ENCODE measurements at regions not wholly inside any gene's neighbourhood (a gene's known extent, or its start where the extent isn't known, plus 50 kb on each side); places are given as distances from the start of the nearest gene placed in this dataset.
A peak's percentile ranks its signal among the peaks of the same experiment; 100 is the strongest.

DNA sequence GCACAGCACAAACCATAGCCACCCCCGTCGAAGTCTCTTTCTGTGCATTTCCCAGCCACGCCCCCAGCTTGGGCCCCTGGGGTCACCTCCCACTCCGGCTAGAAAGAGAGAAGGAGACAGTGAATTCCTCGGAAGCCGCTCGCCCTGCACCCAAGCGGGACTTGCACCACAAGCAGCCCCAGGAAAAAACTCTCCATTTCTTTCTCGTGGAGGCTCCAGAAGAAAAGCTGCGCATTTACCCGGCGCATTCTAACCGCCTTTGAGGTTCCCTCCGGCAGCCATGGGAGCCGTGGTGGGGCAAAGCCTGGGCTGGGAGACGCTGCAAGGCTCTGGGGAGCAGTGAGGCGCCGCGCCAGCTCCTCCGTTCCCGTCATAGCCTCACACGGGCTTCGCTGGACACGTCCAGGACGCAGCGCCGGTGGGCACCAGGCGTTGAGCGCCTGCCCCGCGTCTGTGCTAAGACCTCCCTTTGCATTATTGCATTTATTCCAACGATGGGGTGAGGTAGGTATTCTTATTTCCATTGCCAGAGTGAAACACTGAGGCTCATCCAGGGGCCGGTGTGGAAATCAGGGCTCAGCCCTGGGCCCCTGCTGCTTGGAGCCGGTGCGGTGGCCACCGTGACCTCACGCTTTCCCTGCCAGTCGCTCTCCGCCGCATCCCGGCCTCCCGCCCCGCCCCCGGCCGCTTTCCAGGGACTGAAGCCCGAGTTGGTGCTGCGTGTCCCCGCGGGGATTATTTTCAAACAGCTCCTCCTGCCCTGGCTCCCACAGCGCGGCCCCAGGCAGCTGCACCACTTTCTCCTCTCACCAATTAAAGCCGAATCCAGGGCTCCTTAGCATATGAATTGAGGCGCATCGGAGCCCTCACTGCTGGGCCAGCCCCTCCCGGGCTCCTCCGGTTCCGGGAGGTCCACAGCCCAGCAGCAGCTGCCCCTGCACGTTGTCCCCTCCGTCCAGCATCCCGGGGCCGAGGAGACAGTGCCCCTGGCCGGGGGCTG, 148.3 kb upstream of the AFDN start:
- Histone ChIP-seq H3K27ac (ENCODE audit: low read length) (no peak overlapping the region), H3K9me3 (ENCODE audit: control insufficient read depth in 1 of 2, low read length in 2 of 2) (no peaks in the 10 kb centered on the region), H3K27me3 (ENCODE audit: low read depth, low read length) (no peaks in the 10 kb centered on the region), H3K4me3 (ENCODE audit: low read depth in 1 of 2, low read length in 2 of 2) (peak overlapping the region; percentile 42 to 56), H3K36me3 (ENCODE audit: control insufficient read depth in 1 of 2, insufficient read depth in 2 of 2, low read length in 2 of 2) (no peaks in the 10 kb centered on the region), H3K4me1 (ENCODE audit: control insufficient read depth in 1 of 2, insufficient read depth in 2 of 2, low read length in 2 of 2) (peaks cover 0 to 21% of the 10 kb centered on the region in 2 donors)

DNA sequence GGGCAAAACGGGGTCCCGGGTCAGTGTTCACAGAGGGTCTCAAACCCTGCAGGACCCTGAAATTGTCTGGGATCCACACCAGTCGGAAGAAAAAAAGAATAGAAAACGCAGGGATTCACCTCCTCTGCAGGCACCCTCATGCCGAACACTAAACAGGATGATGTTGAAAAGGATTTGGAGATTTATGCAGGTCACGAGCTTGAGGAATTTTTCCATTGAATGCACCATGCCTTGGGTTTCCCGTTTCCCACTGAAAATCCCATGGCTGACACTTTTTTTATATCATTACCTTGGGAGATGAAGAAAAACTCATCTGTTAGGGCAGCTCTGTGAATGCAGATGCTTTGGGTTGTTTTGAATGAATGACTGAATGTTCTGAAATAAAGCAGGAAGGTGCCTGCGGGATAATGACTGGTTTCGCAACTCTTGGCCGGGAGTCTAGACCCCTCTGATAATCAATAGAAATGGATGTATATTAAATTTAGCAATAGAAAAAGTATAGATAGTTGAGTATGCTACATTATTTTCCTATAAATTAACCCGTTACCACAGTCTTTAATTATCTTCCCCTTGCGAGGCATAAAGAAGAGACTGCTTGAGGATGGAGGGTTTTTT, 147.5 kb upstream of the AFDN start:
- H3K4me3 ChIP-seq (ENCODE audit: low read depth in 1 of 2, low read length in 2 of 2) = peak overlapping the region in 1 of 2 donors; percentile 56
- no peaks in the 10 kb centered on the region for H3K9me3 ChIP-seq (ENCODE audit: control insufficient read depth in 1 of 2, low read length in 2 of 2)
- H3K36me3 ChIP-seq (ENCODE audit: control insufficient read depth in 1 of 2, insufficient read depth in 2 of 2, low read length in 2 of 2) = no peaks in the 10 kb centered on the region
- H3K27me3 ChIP-seq (ENCODE audit: low read depth, low read length) = no peaks in the 10 kb centered on the region
- H3K4me1 ChIP-seq (ENCODE audit: control insufficient read depth in 1 of 2, insufficient read depth in 2 of 2, low read length in 2 of 2) = peaks cover 0 to 24% of the 10 kb centered on the region in 2 donors
- H3K27ac ChIP-seq (ENCODE audit: low read length) = no peak overlapping the region

DNA sequence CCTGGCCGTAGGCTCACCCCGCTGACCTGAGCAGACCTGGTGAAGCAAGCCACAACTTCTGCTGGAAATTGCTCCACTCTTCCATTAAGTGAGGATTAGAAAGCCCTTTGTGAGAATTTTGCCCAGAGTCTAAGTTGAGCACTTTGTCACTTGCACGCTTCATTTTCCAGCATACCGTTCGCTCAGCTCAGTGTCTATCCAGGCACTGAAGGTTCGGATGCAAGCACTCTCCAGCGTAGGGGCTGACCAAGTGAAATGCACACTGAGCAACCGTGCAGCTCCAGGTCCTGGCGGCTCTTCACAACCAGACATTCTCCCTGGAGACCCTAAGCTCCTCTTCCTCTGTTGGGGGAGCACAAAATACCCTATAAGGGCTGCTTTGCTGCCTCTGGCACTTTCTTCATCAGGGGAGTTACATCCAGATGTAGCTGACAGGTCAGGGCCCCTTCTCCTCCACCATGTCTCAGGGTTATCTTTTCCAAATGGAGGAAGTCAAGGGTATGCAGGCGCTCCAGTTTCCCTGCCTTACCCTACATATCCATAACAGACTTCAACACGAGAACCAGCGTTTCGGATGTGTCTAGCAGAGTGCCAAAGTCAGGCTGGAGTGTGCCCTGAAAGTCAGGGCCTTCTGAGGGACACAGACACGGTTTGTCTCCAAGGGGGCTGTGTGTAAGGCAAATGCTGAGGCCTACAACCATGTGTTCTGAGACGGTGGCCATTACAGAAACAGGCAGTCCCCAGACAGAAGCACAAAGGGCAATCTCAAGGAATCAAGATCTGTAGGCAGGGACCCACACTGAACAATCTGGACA, 146.7 kb upstream of the AFDN start:
- no peaks in the 10 kb centered on the region for H3K27me3 ChIP-seq (ENCODE audit: low read depth, low read length)
- no peak overlapping the region for H3K4me3 ChIP-seq (ENCODE audit: low read depth in 1 of 2, low read length in 2 of 2)
- peaks cover 0 to 24% of the 10 kb centered on the region in 2 donors for H3K4me1 ChIP-seq (ENCODE audit: control insufficient read depth in 1 of 2, insufficient read depth in 2 of 2, low read length in 2 of 2)
- no peak overlapping the region for H3K27ac ChIP-seq (ENCODE audit: low read length)
- H3K9me3 ChIP-seq (ENCODE audit: control insufficient read depth in 1 of 2, low read length in 2 of 2) = no peaks in the 10 kb centered on the region
- H3K36me3 ChIP-seq (ENCODE audit: control insufficient read depth in 1 of 2, insufficient read depth in 2 of 2, low read length in 2 of 2) = no peaks in the 10 kb centered on the region

DNA sequence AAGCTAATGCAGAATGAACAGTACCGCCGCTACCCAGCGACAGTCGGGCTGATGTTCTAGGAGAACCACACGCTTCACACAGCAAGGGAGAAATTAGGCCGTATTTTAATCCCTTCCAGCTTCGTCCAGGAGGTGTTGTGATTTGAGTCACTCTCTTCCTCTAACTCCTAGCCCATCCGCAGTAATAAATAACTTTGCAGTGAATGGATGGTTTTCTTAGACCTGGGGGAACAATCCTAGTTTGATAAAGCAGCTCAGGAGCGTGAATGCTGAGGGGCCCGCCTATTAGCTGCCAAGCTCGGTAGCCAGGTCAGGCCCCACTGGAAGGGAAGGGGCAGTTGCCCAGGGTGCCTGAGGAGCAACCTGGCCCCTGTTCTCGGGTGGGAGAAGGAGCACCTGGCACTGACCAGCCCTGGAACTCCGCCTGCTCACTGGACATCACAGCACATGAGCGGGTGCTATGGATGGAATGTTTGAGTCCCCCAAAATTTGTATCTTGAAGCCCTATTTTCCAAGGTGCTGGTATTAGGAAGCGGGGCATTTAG, 146.0 kb upstream of the AFDN start:
- H3K4me3 ChIP-seq (ENCODE audit: low read depth in 1 of 2, low read length in 2 of 2) = no peak overlapping the region
- H3K9me3 ChIP-seq (ENCODE audit: control insufficient read depth in 1 of 2, low read length in 2 of 2) = no peaks in the 10 kb centered on the region
- no peak overlapping the region for H3K27ac ChIP-seq (ENCODE audit: low read length)
- no peaks in the 10 kb centered on the region for H3K27me3 ChIP-seq (ENCODE audit: low read depth, low read length)
- H3K36me3 ChIP-seq (ENCODE audit: control insufficient read depth in 1 of 2, insufficient read depth in 2 of 2, low read length in 2 of 2) = no peaks in the 10 kb centered on the region
- peaks cover 0 to 23% of the 10 kb centered on the region in 2 donors for H3K4me1 ChIP-seq (ENCODE audit: control insufficient read depth in 1 of 2, insufficient read depth in 2 of 2, low read length in 2 of 2)

DNA sequence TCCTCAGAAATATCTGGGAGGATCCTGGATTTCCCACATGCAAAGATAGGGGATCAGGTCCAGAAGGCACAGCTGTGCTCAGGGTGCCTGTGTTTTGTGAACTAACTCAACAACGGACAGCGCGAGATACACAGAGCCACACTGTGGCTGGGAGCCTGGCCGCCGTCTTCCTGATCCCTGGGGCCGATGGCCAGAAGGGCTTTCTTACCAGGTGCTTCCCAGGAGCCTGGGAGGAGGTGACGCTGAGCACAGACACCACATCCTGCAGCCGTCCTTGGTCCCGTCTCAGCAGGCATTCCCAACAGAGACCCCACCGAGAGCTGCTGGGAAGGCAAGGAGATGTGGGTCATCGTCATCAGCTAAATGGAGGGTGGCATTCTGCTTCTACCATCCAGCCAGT, 144.6 kb upstream of the AFDN start:
- no peak overlapping the region for H3K27ac ChIP-seq (ENCODE audit: low read length)
- no peaks in the 10 kb centered on the region for H3K27me3 ChIP-seq (ENCODE audit: low read depth, low read length)
- H3K9me3 ChIP-seq (ENCODE audit: control insufficient read depth in 1 of 2, low read length in 2 of 2) = no peaks in the 10 kb centered on the region
- peaks cover 0 to 11% of the 10 kb centered on the region in 2 donors for H3K4me1 ChIP-seq (ENCODE audit: control insufficient read depth in 1 of 2, insufficient read depth in 2 of 2, low read length in 2 of 2)
- H3K36me3 ChIP-seq (ENCODE audit: control insufficient read depth in 1 of 2, insufficient read depth in 2 of 2, low read length in 2 of 2) = no peaks in the 10 kb centered on the region
- H3K4me3 ChIP-seq (ENCODE audit: low read depth in 1 of 2, low read length in 2 of 2) = no peak overlapping the region

DNA sequence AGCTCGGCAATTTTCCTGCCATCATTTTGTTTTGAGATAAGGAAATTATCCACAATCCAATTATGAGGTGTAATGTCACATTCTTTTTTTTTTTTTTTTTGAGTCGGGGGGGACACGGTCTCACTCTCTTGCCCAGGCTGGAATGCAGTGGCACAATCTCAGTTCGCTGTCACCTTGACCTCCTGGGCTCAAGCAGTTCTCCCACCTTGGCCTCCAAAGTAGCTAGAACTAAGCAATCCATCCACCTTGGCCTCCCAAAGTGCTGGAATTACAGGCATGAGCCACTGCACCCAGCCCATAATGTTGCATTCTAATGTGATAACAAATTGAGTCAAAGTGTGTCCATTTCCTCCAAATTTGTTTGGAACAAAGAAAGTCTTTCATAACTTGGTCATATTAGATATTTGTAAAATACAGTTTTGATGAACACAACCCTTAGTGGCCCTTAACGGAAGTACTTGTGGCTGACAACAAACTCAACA, 144.1 kb upstream of the AFDN start:
- Histone ChIP-seq H3K27ac (ENCODE audit: low read length) (no peak overlapping the region), H3K4me3 (ENCODE audit: low read depth in 1 of 2, low read length in 2 of 2) (no peak overlapping the region), H3K9me3 (ENCODE audit: control insufficient read depth in 1 of 2, low read length in 2 of 2) (no peaks in the 10 kb centered on the region), H3K36me3 (ENCODE audit: control insufficient read depth in 1 of 2, insufficient read depth in 2 of 2, low read length in 2 of 2) (no peaks in the 10 kb centered on the region), H3K27me3 (ENCODE audit: low read depth, low read length) (no peaks in the 10 kb centered on the region), H3K4me1 (ENCODE audit: control insufficient read depth in 1 of 2, insufficient read depth in 2 of 2, low read length in 2 of 2) (peaks cover 0 to 8% of the 10 kb centered on the region in 2 donors)

DNA sequence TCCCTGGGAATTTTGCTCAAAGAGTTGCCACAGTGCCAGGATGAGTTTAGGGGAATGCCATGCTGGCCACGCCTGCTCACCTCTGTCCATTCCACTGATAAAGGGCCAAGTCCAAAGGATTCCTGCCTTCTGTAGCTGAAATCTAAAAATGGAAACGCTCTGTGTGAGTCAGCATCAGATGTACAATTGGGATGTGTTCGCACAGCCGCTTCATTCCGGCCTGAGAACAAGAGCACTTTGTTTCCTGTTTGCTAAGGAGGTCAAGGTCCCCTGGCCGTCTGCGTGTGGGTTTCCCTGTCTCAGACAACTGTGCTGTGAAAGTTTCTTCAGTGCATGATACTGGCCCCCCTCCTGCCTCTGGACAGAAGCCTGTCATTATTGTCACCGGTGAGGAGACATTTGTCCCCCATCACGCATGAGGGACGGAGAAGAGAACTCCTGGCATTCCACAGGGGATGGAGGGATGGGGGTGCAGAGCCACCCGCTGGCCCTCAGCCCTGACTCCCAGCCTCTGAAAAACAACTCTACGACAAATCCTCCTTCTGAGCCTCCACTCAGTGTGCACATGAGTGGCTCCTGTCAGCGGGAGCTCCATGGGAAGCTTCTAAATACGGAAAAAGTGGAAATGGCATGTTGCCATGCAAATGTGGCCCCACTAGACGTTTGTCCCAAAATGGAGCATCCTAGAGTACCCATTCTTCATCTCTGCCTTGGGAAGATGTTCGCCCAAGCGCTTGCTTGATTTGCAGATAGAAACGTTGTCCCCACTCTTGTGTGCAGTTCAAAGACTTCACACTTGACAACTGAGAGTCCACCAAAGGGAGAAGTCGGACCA, 143.5 kb upstream of the AFDN start:
- Histone ChIP-seq H3K36me3 (ENCODE audit: control insufficient read depth in 1 of 2, insufficient read depth in 2 of 2, low read length in 2 of 2) (no peaks in the 10 kb centered on the region), H3K27ac (ENCODE audit: low read length) (no peak overlapping the region), H3K9me3 (ENCODE audit: control insufficient read depth in 1 of 2, low read length in 2 of 2) (no peaks in the 10 kb centered on the region), H3K27me3 (ENCODE audit: low read depth, low read length) (no peaks in the 10 kb centered on the region), H3K4me1 (ENCODE audit: control insufficient read depth in 1 of 2, insufficient read depth in 2 of 2, low read length in 2 of 2) (peaks cover 0 to 8% of the 10 kb centered on the region in 2 donors), H3K4me3 (ENCODE audit: low read depth in 1 of 2, low read length in 2 of 2) (no peak overlapping the region)

DNA sequence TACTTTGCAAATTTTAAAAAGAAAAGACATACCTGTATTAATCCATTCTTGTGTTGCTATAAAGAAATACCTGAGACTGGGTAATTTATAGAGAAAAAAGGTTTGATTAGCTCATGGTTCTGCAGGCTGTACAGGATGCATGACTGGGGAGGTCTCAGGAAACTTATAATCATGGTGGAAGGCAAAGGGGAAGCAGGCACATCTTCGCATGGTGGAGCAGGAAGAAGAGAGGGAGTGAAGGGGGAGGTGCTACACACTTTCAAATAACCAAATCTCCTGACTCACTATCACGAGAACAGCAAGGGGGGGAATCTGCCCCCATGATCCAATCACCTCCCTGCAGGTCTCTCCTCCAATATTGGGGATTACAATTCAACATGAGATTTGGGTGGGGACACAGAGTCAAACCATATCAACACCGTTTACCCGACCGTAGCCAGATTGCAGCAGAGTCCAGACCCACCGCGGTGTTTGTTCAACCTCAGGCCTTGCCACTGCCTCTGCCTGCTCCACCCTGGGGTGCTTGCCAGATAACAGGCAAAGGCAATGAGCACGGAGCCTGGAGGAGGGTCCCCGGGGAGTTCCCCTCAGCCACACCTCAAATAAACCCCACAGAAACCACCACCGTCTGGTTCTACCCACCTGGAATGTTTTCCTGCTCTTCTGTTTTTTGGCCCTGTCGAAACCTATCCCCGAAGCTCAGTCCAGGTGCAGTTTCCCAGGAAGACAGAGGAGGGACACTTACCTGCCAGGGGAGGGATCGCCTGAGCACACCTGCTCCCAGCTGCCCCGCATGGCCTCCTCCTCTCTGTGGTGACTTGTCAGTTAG, 142.2 kb upstream of the AFDN start:
- H3K4me1 ChIP-seq (ENCODE audit: control insufficient read depth in 1 of 2, insufficient read depth in 2 of 2, low read length in 2 of 2) = peaks cover 0 to 4% of the 10 kb centered on the region in 2 donors
- H3K9me3 ChIP-seq (ENCODE audit: control insufficient read depth in 1 of 2, low read length in 2 of 2) = no peaks in the 10 kb centered on the region
- no peaks in the 10 kb centered on the region for H3K36me3 ChIP-seq (ENCODE audit: control insufficient read depth in 1 of 2, insufficient read depth in 2 of 2, low read length in 2 of 2)
- no peak overlapping the region for H3K4me3 ChIP-seq (ENCODE audit: low read depth in 1 of 2, low read length in 2 of 2)
- H3K27me3 ChIP-seq (ENCODE audit: low read depth, low read length) = no peaks in the 10 kb centered on the region
- H3K27ac ChIP-seq (ENCODE audit: low read length) = no peak overlapping the region

DNA sequence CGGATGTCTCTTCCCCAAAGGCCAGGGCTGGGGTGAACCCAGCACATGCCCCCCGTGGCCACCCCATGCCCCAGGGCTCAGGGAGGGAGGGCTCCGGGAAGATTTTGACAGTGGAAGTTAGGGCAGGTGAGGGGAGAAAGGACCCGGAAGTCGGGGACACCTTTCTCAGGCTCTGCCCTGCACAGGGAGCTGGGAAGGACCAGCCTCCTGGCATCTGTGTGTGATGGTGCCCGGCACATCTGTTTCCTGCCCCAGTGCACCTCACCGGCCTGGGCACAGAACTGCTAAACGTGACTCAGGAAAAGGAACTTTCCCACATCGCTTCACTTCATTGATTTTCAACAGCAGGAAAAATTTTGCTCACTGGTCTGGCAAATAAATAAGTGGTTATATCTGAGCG, 141.1 kb upstream of the AFDN start:
- no peak overlapping the region for H3K27ac ChIP-seq (ENCODE audit: low read length)
- H3K9me3 ChIP-seq (ENCODE audit: control insufficient read depth in 1 of 2, low read length in 2 of 2) = no peaks in the 10 kb centered on the region
- H3K36me3 ChIP-seq (ENCODE audit: control insufficient read depth in 1 of 2, insufficient read depth in 2 of 2, low read length in 2 of 2) = no peaks in the 10 kb centered on the region
- no peaks in the 10 kb centered on the region for H3K27me3 ChIP-seq (ENCODE audit: low read depth, low read length)
- H3K4me3 ChIP-seq (ENCODE audit: low read depth in 1 of 2, low read length in 2 of 2) = no peak overlapping the region
- peaks cover 0 to 4% of the 10 kb centered on the region in 2 donors for H3K4me1 ChIP-seq (ENCODE audit: control insufficient read depth in 1 of 2, insufficient read depth in 2 of 2, low read length in 2 of 2)
